ENCODE measurements at regions not wholly inside any gene's neighbourhood (a gene's known extent, or its start where the extent isn't known, plus 50 kb on each side); places are given as distances from the start of the nearest gene placed in this dataset.

DNA sequence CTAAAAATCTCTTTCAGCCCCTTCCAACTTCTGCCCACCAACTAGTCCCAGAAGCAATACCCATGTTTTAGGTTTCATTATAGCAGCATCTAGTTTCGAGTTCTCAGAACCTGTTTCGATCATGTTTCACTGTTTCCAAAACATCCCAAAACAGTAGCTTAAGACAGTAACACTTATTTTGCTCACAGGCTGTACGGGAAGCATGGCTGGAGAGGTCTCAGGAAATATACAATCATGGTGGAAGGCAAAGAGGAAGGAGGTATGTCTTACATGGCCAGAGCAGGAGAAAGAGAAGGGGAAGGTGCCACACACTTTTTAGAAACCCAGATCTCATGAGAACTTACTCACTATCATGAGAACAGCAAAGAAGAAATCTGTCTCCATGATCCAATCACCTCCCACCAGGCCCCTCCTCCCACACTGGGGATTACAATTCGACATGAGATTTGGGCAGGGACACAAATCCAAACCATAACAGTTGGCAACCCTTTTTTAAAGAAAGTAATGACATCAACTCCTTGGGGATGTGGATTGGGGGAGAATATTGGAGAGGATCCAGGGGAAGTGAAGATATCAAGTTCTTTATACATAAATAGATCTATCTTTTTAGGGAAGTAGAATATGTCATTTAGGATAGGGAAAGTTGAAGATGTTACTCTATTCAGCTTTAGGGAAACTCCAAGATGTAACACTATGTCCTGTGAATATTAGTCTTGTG, 269.9 kb upstream of the PLEKHG7 start:
- Histone ChIP-seq H3K9me3 (ENCODE audit: low read length) (no peaks in the 10 kb centered on the region), H3K27ac (ENCODE audit: low read depth, low read length) (no peak overlapping the region), H3K27me3 (ENCODE audit: control insufficient read depth in 1 of 2, insufficient read depth in 2 of 2, low read length in 2 of 2) (no peaks in the 10 kb centered on the region), H3K4me3 (ENCODE audit: low read depth in 1 of 2, low read length in 2 of 2) (no peak overlapping the region), H3K4me1 (ENCODE audit: insufficient read depth, low read length) (no peaks in the 10 kb centered on the region), H3K36me3 (ENCODE audit: insufficient read depth, low read length) (no peaks in the 10 kb centered on the region), H3K9ac (ENCODE audit: low read length) (no peak overlapping the region)

DNA sequence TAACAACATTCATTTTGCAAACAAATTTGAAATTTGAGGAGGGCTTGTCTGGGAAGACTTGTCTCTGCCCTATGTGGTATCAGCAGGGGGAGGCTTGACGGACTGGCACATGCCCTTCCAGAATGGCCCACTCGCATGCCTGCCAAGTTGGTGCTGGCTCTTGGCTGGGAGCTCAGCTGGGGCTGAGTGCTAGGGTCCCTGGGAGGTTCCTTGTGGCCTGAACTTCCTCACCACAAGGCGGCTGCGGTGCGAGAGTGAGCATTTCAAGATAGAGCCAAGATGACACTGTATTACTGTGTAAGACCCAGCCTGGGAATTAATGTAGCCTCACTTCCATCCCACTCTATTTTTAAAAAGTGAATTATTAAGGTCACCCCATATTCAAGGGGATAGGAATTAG, 271.6 kb upstream of the PLEKHG7 start:
- no peaks in the 10 kb centered on the region for H3K27me3 ChIP-seq (ENCODE audit: control insufficient read depth in 1 of 2, insufficient read depth in 2 of 2, low read length in 2 of 2)
- H3K4me3 ChIP-seq (ENCODE audit: low read depth in 1 of 2, low read length in 2 of 2), result no peak overlapping the region
- H3K9ac ChIP-seq (ENCODE audit: low read length), result no peak overlapping the region
- H3K9me3 ChIP-seq (ENCODE audit: low read length), result no peaks in the 10 kb centered on the region
- H3K4me1 ChIP-seq (ENCODE audit: insufficient read depth, low read length), result peaks cover 6% of the 10 kb centered on the region
- no peak overlapping the region for H3K27ac ChIP-seq (ENCODE audit: low read depth, low read length)
- H3K36me3 ChIP-seq (ENCODE audit: insufficient read depth, low read length), result no peaks in the 10 kb centered on the region

DNA sequence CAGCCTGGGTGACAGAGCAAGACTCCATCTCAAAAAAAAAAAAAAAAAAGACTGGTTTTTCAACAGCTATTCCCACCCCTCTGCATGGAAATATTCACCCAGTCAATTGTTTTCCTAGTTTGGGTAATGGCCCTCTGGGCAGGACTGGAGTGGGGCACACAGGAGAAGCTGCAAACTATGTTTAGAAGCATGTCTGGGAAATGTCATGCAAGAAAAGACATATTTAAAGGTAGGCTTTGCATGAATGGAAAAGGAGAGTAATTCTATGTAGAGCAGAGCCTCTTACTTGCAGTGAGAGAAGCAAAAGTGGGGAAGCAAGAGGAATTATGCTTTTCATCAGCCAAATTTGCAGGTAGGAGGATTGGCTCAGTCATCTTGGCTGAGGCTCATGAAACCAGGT, 276.5 kb upstream of the PLEKHG7 start:
- Histone ChIP-seq H3K4me1 (ENCODE audit: insufficient read depth, low read length) (peaks cover 12% of the 10 kb centered on the region), H3K27me3 (ENCODE audit: control insufficient read depth in 1 of 2, insufficient read depth in 2 of 2, low read length in 2 of 2) (no peaks in the 10 kb centered on the region), H3K27ac (ENCODE audit: low read depth, low read length) (no peak overlapping the region), H3K9me3 (ENCODE audit: low read length) (no peaks in the 10 kb centered on the region), H3K9ac (ENCODE audit: low read length) (no peak overlapping the region), H3K4me3 (ENCODE audit: low read depth in 1 of 2, low read length in 2 of 2) (no peak overlapping the region), H3K36me3 (ENCODE audit: insufficient read depth, low read length) (no peaks in the 10 kb centered on the region)

DNA sequence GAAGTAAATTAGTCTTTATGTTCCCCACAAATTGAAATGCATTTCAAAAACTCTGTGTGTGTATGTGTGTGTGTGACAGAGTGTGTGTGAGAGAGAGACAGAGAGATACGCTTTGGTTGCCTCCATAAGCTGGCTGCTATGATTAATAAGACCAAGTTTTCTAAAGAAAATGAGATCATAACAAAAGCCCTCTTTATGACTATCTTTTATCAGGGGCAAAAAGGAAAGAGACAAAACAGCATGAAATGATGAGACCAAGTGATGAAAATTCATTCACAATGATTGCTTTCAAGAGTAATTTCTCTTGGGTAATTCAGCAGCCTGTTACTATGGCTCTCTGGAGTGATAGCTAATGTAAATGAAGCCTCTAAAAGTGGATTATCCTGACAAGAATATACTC, 277.6 kb upstream of the PLEKHG7 start:
- Histone ChIP-seq H3K4me1 (ENCODE audit: insufficient read depth, low read length) (peaks cover 12% of the 10 kb centered on the region), H3K9me3 (ENCODE audit: low read length) (no peaks in the 10 kb centered on the region), H3K27ac (ENCODE audit: low read depth, low read length) (no peak overlapping the region), H3K27me3 (ENCODE audit: control insufficient read depth in 1 of 2, insufficient read depth in 2 of 2, low read length in 2 of 2) (no peaks in the 10 kb centered on the region), H3K9ac (ENCODE audit: low read length) (no peak overlapping the region), H3K4me3 (ENCODE audit: low read depth in 1 of 2, low read length in 2 of 2) (no peak overlapping the region), H3K36me3 (ENCODE audit: insufficient read depth, low read length) (no peaks in the 10 kb centered on the region)

DNA sequence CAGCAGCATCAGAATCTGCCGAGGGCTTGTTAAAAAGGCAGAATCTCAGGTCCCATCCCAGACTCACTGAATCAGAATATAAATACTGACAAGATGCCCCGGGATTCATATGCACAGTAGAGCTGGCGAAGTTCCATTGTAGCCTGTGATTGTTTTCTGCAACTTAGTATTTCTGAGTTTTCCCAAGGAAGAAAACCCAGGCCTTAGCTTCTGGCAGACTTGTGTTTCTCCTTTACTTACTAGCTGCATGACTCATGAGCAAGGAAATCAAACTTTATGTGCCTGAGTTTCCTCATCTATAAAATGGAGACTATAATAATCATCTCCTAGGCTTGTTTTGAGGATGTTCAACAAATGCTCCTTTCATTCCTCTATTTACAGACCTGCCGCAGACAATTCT, 278.5 kb upstream of the PLEKHG7 start:
- no peak overlapping the region for H3K27ac ChIP-seq (ENCODE audit: low read depth, low read length)
- H3K27me3 ChIP-seq (ENCODE audit: control insufficient read depth in 1 of 2, insufficient read depth in 2 of 2, low read length in 2 of 2), result no peaks in the 10 kb centered on the region
- no peaks in the 10 kb centered on the region for H3K9me3 ChIP-seq (ENCODE audit: low read length)
- H3K36me3 ChIP-seq (ENCODE audit: insufficient read depth, low read length), result no peaks in the 10 kb centered on the region
- H3K4me1 ChIP-seq (ENCODE audit: insufficient read depth, low read length), result peaks cover 12% of the 10 kb centered on the region
- H3K9ac ChIP-seq (ENCODE audit: low read length), result no peak overlapping the region
- H3K4me3 ChIP-seq (ENCODE audit: low read depth in 1 of 2, low read length in 2 of 2), result no peak overlapping the region

DNA sequence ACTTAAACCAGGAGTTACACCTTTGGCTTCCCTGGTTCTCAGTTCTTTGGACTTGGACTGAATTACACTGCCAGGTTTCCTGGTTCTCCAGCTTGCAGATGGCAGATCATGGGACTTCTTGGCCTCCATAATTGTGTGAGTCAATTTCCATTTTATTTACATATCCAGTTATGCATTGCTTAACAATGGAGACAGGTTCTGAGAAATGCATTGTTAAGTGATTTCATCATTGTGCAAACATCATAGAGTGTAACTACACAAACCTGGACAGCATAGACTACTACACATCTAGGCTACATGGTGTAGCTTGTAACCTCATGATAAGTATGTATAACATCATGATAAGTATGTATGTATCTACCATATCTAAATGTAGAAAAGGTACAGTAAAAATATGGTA, 276.1 kb upstream of the BTG1 start:
- Histone ChIP-seq H3K9me3 (ENCODE audit: low read length) (no peaks in the 10 kb centered on the region), H3K9ac (ENCODE audit: low read length) (no peak overlapping the region), H3K4me1 (ENCODE audit: insufficient read depth, low read length) (peaks cover 10% of the 10 kb centered on the region), H3K36me3 (ENCODE audit: insufficient read depth, low read length) (no peaks in the 10 kb centered on the region), H3K27me3 (ENCODE audit: control insufficient read depth in 1 of 2, insufficient read depth in 2 of 2, low read length in 2 of 2) (no peaks in the 10 kb centered on the region), H3K27ac (ENCODE audit: low read depth, low read length) (no peak overlapping the region), H3K4me3 (ENCODE audit: low read depth in 1 of 2, low read length in 2 of 2) (no peak overlapping the region)

DNA sequence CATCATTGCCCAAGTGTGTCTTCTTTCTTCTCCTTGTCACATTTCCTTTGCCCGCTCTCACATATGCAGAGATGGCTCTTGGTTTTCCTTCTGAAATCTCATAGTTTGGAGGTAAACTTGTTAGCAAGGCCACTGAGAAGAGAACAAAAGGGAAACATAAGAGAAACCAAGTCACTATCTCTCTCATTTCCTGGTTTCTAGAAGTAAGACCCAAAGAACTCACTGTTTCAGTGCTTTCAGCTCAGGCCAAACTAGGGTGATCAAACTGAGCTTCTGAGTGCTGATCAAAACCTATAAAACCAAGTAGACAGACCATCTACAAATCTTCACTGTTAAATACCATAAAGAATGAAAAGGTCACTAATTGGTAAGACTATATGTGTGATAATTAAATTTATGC, 275.4 kb upstream of the BTG1 start:
- Histone ChIP-seq H3K4me1 (ENCODE audit: insufficient read depth, low read length) (peaks cover 6% of the 10 kb centered on the region), H3K27ac (ENCODE audit: low read depth, low read length) (no peak overlapping the region), H3K27me3 (ENCODE audit: control insufficient read depth in 1 of 2, insufficient read depth in 2 of 2, low read length in 2 of 2) (no peaks in the 10 kb centered on the region), H3K36me3 (ENCODE audit: insufficient read depth, low read length) (no peaks in the 10 kb centered on the region), H3K9ac (ENCODE audit: low read length) (no peak overlapping the region), H3K9me3 (ENCODE audit: low read length) (no peaks in the 10 kb centered on the region), H3K4me3 (ENCODE audit: low read depth in 1 of 2, low read length in 2 of 2) (no peak overlapping the region)

DNA sequence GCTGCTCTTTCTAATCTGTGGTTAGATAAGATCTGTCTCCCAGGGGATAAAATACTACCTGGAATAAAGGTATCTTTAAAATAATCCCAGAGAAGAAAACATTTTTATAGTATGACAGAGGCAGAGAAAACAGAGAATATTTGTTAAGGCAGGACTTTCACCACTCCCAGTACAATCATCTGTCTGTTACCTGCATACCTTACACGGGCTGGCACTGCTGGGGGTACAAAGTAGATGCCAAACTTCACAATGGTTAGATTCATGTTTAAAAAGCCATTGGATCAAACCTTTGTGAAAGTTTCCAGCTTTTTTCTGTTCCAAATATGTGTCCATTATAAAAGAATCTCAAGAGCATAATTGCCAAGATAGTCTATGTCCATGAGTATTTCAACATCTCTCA, 273.6 kb upstream of the BTG1 start:
- H3K9me3 ChIP-seq (ENCODE audit: low read length), result no peaks in the 10 kb centered on the region
- no peak overlapping the region for H3K9ac ChIP-seq (ENCODE audit: low read length)
- H3K36me3 ChIP-seq (ENCODE audit: insufficient read depth, low read length), result no peaks in the 10 kb centered on the region
- H3K4me3 ChIP-seq (ENCODE audit: low read depth in 1 of 2, low read length in 2 of 2), result no peak overlapping the region
- peaks cover 3% of the 10 kb centered on the region for H3K4me1 ChIP-seq (ENCODE audit: insufficient read depth, low read length)
- H3K27me3 ChIP-seq (ENCODE audit: control insufficient read depth in 1 of 2, insufficient read depth in 2 of 2, low read length in 2 of 2), result no peaks in the 10 kb centered on the region
- no peak overlapping the region for H3K27ac ChIP-seq (ENCODE audit: low read depth, low read length)

DNA sequence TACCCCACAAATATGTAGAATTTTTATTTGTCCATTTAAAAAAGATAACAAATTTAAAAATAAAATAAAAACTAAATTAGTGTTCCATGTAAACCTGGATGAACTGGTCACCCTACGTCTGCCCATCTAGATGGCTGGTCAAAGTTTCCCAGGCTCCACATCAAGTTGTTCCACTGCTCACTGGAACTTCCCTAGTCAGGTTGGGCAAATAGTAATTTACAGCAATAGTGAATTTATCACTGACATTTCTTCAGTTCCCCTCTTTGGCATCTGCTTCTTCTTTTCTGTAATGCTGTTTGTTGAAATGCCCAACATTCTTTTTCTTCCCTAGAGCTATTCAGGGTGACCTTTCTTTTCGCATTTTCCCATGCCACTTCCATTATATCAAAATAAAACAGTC, 272.7 kb upstream of the BTG1 start:
- no peaks in the 10 kb centered on the region for H3K27me3 ChIP-seq (ENCODE audit: control insufficient read depth in 1 of 2, insufficient read depth in 2 of 2, low read length in 2 of 2)
- no peak overlapping the region for H3K27ac ChIP-seq (ENCODE audit: low read depth, low read length)
- no peaks in the 10 kb centered on the region for H3K4me1 ChIP-seq (ENCODE audit: insufficient read depth, low read length)
- H3K36me3 ChIP-seq (ENCODE audit: insufficient read depth, low read length), result no peaks in the 10 kb centered on the region
- no peak overlapping the region for H3K4me3 ChIP-seq (ENCODE audit: low read depth in 1 of 2, low read length in 2 of 2)
- no peaks in the 10 kb centered on the region for H3K9me3 ChIP-seq (ENCODE audit: low read length)
- no peak overlapping the region for H3K9ac ChIP-seq (ENCODE audit: low read length)

DNA sequence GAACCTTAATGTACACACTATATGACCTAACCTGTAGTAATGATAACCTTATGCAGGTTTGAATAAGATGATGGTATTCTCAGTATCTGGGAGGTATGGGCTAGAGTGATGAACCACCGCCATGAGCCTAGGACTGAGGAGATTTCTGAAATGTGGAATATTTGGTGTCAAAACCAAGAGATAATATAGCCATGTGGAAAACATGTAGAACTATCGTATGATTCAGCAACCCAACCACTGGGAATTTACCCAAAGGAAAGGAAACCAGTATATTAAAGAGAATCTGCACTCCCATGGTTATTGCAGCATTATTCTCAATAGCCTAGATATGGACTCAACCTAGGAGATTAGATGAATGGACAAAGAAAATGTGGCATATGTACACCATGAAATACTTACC, 271.7 kb upstream of the BTG1 start:
- no peaks in the 10 kb centered on the region for H3K4me1 ChIP-seq (ENCODE audit: insufficient read depth, low read length)
- no peaks in the 10 kb centered on the region for H3K9me3 ChIP-seq (ENCODE audit: low read length)
- no peaks in the 10 kb centered on the region for H3K36me3 ChIP-seq (ENCODE audit: insufficient read depth, low read length)
- H3K27ac ChIP-seq (ENCODE audit: low read depth, low read length), result no peak overlapping the region
- H3K9ac ChIP-seq (ENCODE audit: low read length), result no peak overlapping the region
- H3K4me3 ChIP-seq (ENCODE audit: low read depth in 1 of 2, low read length in 2 of 2), result no peak overlapping the region
- no peaks in the 10 kb centered on the region for H3K27me3 ChIP-seq (ENCODE audit: control insufficient read depth in 1 of 2, insufficient read depth in 2 of 2, low read length in 2 of 2)

DNA sequence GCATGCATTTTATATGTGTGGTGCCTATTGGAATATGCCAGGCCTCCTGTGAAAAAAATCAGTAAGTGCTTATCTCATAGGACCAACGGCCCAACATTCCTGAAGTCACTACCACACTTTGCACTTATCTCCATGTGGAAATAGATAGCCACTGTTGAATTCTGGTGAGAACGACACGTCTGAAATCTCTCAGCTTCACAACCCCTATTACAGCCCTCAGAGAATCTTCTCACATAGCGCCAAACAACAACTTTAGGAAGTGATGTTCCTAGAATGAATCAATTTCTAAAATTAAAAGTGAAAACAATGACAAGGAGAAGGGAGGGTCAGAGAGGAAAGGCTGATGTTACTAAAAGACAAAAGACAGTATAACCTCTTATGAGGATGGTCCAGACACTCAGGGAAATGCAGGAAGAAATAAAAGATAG, 270.8 kb upstream of the BTG1 start:
- no peaks in the 10 kb centered on the region for H3K27me3 ChIP-seq (ENCODE audit: control insufficient read depth in 1 of 2, insufficient read depth in 2 of 2, low read length in 2 of 2)
- no peak overlapping the region for H3K27ac ChIP-seq (ENCODE audit: low read depth, low read length)

More for the DNA sequence above, 270.8 kb upstream of the BTG1 start:
- Histone ChIP-seq H3K9ac (ENCODE audit: low read length) (no peak overlapping the region), H3K4me3 (ENCODE audit: low read depth in 1 of 2, low read length in 2 of 2) (no peak overlapping the region), H3K9me3 (ENCODE audit: low read length) (no peaks in the 10 kb centered on the region), H3K4me1 (ENCODE audit: insufficient read depth, low read length) (no peaks in the 10 kb centered on the region), H3K36me3 (ENCODE audit: insufficient read depth, low read length) (no peaks in the 10 kb centered on the region)

Measured in muscle layer of colon (tissue), 2 donors.